GM19035 (cell line): ENCODE measurements at regions not wholly inside any gene's neighbourhood (a gene's known extent, or its start where the extent isn't known, plus 50 kb on each side); places are given as distances from the start of the nearest gene placed in this dataset.
A peak's percentile ranks its signal among the peaks of the same experiment; 100 is the strongest.
"Not testable (repeated sequence)": the region's sequence is repeated elsewhere in the genome, so short reads cannot be mapped to it uniquely, and the experiment has no call there.

Source experiments
- ATAC-seq: cut with Tn5 transposase; IDR thresholded peaks from one replicate; pipeline ENCODE4 v1.9.1; 2021; ENCODE audit not compliant: unreplicated experiment

DNA sequence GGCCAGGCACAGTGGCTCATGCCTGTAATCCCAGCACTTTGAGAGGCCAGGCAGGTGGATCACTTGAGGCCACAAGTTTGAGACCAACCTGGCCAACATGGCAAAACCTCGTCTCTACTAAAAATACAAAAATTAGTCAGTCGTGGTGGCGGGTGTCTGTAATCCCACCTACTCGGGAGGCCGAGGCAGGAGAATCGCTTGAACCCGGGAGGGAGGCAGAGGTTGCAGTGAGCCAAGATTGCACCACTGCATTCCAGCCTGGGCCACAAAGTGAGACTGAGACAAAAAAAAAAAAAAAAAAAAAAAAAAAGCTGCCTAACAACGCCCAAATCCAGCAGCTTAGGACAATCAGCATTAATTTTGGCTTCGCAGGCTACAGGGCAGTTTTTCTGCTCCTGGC lies 167.1 kb downstream of the GOSR1 start:
- ATAC-seq, result not testable (repeated sequence)

DNA sequence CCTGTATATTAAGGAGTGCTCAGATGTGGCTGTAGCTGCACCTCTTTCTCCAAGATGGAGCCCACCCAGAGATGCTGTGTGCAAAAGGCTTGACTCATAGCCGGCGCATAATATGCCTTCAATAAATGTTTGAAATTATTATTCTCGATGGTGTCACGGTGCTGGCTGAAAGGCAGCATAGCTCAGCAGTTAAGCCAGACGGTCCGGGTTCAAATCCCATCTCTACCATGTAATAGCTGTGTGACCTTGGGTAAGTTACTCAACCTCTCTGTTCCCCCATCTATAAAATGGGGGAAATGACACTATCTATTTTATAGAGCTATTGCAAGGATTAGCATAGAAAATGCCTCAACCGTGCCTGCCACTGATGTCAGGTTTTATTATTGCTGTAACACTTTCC lies 164.2 kb downstream of the GOSR1 start:
- not testable (repeated sequence) for ATAC-seq

- not testable (repeated sequence) for ATAC-seq
These were observed 162.2 kb downstream of the GOSR1 start for GRCh38 chr17:30639391-30639790.

DNA sequence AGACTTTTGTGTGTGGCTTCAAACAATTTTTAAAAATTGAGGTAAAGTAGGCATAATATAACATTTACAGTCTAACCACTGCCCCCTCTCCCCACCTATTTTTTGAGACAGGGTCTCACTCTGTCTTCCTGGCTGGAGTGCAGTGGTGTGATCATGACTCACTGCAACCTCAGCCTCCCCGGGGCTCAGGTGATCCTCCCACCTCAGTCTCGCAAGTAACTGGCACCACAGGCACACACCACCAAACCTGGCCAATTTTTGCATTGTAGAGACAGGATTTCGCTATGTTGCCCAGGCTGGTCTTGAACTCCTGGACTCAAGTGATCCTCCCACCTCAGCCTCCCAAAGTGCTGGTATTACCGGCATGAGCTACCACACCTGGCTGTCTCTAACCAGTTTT lies 161.8 kb downstream of the GOSR1 start:
- not testable (repeated sequence) for ATAC-seq

GRCh38 chr17:30631651-30632050 lies 154.4 kb downstream of the GOSR1 start:
- not testable (repeated sequence) for ATAC-seq

GRCh38 chr17:30625380-30625779 lies 148.2 kb downstream of the GOSR1 start:
- ATAC-seq, result not testable (repeated sequence)

- ATAC-seq, result not testable (repeated sequence)
These were observed 147.0 kb downstream of the GOSR1 start for GRCh38 chr17:30624180-30624579.

DNA sequence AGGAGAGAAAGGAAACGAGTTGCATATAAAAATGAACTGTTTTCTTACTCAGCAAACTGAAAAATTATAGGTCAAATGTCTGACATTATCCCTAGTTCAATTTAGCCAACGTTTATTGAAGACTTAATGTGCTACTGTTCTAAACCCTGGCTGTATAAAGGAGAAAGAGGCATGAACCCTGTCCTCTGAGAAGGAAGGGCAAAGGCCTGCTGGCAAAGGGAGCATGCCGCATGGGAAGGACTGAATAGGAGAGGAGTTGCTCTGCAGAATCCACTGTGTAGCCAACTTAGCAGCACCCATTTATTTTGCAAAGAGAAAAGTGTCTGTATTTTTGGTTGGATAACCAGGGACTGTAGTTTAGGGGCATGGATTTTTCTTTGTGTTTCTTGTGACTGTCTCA lies 132.5 kb downstream of the GOSR1 start:
- ATAC-seq, result not testable (repeated sequence)

- no peak for ATAC-seq
These were observed 128.3 kb downstream of the GOSR1 start for GRCh38 chr17:30605523-30605922.

GRCh38 chr17:30605027-30605426 lies 127.8 kb downstream of the GOSR1 start:
- ATAC-seq, result no peak

- ATAC-seq, result not testable (repeated sequence)
These were observed 125.2 kb downstream of the GOSR1 start for GRCh38 chr17:30602396-30602795.

DNA sequence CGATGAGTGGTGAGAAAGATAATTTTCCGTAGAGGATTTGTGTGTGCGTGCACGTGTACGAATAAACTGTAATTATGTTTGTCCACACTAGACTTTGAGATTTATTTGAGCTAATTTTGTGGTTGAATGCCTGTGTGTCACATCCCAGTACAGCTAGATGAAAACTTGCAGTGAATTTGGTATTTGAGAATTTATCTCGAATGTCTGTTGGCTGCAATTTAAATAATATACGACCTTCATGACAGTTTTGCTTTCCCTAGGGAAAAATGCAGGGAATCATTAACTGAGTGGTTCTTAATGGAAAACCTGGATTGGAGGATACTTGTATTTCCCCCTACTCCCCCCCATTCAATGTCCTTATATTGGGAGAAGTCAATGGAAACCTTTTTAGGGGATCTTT lies 124.8 kb downstream of the GOSR1 start:
- not testable (repeated sequence) for ATAC-seq

- peak; percentile 14 for ATAC-seq
These were observed 123.8 kb downstream of the GOSR1 start for GRCh38 chr17:30600830-30601494.

DNA sequence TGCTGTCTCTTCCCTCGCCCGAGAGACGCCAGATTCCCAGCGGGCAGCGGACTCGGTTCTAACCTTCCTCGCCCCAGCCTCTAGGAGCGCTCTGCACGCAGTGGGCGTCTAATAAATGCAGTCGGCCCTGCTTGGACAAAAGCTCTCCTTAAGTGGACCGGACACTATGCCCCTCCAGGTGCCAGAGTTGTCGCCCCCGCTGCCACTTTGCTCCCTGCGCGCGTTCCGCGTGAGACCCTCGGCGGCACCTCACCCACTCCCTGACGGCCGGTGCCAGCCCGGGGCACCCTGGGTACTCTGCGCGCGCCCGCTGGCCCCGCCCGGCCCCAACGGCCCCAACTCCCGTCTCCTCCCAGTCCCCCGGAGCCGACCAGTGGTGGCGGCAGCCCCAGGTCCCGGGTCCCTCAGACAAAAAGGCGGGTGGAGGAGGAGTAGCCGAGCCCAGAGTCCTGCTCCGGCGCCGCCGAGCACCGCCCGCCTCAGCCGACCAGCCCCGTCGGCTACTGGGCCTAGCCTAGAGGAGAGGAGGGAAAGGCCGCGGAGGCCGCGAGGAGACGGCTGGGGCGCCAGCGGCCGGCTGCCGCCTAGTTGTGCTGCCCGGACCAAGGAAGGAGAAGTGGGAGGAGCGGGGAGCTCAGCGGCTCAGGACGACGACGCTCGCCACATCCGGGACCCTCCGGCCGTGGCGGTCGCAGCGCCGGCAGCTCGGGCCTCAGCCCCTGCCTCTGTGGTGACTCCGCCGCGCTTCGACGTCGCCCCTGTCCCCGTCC lies 123.0 kb downstream of the GOSR1 start:
- ATAC-seq, result peak; percentile 79

DNA sequence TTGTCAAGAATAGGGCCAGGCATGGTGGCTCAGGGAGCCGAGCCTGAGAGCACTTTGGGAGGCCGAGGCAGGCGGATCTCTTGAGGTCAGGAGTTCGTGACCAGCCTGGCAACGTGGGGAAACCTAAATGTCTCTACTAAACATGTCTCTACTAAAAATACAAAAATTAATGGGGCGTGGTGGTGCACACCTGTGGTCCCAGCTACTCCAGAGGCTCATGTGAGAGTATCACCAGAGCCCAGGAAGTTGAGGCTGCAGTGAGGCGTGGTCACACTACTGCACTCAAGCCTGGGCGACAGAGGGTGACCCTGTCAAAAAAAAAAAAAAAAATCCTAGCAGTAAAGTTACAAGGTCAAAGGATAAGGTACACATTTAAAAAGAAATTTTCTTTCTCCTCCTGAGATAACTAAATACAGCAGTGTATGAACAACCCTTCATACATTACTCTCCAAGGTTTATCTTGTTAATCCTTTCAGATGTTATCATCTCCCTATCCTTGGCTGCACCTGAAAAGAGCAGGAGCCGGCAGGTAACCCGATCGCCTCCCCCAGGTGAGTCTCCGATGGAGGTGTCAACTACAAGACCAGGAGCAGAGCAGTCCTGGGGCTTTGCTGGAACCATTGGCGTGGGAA lies 122.3 kb downstream of the GOSR1 start:
- no peak for ATAC-seq

DNA sequence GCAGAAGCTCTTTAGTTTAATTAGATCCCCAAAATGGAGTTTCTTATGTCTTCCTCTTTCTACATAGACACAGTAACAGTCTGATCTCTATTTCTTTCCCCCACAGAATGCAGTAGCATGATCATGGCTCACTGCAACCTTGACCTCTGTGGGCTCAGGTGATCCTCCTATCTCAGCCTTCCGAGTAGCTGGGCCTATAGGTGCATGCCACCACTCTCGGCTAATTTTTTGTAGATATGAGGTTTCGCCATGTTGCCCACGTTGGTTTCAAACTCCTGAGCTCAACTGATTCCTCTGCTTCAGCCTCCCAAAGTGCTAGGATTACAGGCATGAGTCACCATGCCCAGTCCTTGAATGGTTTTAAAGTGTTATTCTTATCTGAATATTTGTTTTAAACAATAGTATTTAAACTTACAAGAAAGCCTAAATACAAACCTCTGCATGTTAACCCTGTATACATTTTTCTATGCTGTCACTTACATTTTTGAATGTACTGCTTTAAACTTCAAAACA lies 120.6 kb downstream of the GOSR1 start:
- no peak for ATAC-seq

- not testable (repeated sequence) for ATAC-seq
These were observed 120.0 kb downstream of the GOSR1 start for GRCh38 chr17:30596948-30597775.

DNA sequence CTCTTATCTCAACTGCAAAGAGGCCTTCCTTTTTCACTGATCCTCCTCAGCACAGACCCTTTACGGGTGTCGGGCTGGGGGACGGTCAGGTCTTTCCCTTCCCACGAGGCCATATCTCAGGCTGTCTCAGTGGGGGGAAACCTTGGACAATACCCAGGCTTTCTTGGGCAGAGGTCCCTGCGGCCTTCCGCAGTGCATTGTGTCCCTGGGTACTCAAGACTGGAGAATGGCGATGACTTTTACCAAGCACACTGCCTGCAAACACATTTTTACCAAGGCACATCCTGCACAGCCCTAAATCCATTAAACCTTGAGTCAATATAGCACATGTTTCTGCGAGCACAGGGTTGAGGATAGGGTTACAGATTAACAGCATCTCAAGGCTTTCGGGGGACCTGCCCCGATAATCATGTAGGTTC lies 117.8 kb downstream of the GOSR1 start:
- not testable (repeated sequence) for ATAC-seq

GRCh38 chr17:30594223-30594952 lies 117.2 kb downstream of the GOSR1 start:
- ATAC-seq, result no peak

GRCh38 chr17:30590081-30590733 lies 113.0 kb downstream of the GOSR1 start:
- no peak for ATAC-seq
